SK-MEL-5 (cell line): ENCODE measurements at regions not wholly inside any gene's neighbourhood (a gene's known extent, or its start where the extent isn't known, plus 50 kb on each side); places are given as distances from the start of the nearest gene placed in this dataset.
"Not testable (repeated sequence)": the region's sequence is repeated elsewhere in the genome, so short reads cannot be mapped to it uniquely, and the experiment has no call there.

ENCODE experiments used
- DNase-seq: peaks from one replicate; pipeline ENCODE4 v3.0.0-alpha.2; 2016; ENCODE audit warnings: low read depth, low spot score
- in situ Hi-C: cut with HindIII; loops from 2 replicates; pipeline ENCODE4 v1.10.0; 2016; ENCODE audit warnings: low sequenced_read_pairs, high pct_unique_total_duplicates, low pct_unique_long_range_greater_than_20kb

DNA sequence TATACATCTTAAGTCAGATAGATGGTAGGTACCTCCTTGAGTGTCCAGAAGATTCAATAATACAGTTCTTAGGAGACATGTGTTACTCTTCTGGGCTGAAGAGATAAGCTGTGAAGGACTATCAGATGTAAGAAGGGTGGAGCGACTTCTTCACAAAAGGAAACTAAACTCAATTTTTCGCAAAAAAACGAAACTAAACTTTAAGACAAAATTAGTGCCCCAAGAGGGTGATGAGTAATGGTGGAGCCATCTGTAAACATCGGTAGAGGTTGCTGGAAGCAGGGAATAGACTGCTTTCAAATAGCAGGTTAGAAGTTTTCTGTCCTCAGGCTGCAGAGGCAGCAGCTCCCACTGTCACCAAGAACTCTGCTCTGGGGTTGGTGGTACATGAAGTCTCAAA is 111.6 kb upstream of the TACR1 start:
- no peak for DNase-seq
- in situ Hi-C loops: no loop called here

DNA sequence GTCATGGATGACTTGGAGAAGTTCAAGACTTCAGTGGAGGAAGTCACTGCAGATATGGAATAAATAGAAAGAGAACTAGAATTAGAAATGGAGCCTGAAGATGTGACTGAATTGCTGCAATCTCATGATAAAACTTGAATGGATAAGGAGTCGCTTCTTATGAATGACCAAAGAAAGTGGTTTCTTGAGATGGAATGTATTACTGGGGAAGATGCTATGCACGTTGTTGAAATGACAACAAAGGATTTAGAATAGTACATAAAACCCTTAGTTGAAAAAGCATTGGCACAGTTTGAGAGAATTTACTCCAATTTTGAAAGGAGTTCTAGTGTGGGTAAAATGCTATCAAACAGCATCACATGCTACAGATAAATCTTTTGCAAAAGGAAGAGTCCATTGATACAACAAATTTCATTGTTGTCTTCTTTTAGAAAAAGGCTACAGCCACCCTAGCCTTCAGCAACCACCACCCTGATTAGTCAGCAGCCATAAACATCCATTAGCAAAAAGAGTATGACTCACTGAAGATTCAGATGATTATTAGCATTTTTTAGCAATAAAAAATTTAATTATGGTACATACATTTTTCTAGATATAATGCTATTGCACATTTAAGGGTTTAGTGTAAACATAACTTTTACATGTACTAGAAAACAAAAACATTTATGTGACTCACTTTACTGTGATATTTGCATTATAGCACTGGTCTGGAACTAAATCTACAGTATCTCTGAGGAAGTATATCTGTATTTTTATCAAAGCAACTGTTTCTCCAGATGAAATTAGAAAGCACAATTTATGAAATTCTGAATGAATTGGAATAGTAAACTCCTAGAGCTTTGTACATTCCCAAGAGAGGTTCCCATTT is 110.5 kb upstream of the TACR1 start:
- in situ Hi-C loops: no loop called here
- no peak for DNase-seq

DNA sequence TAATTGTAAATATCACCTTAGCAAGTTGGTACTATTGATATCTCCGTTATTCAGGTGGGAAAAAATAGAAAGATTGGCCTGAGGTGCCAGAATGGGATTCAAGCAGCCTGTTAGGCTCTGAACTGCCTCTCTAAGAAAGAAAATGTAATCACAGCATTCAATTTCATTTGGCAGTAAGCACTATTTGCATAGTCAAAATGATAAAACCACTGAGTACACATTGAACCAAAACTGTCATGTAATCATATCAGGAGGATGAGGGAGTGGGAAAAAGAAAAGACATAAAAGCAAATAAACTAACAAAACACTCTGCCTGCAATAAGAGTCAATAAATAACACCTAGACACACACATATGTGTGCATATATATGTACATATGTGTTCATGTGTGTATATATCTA is 103.9 kb upstream of the TACR1 start:
- DNase-seq: no peak
- in situ Hi-C loops: no loop called here

DNA sequence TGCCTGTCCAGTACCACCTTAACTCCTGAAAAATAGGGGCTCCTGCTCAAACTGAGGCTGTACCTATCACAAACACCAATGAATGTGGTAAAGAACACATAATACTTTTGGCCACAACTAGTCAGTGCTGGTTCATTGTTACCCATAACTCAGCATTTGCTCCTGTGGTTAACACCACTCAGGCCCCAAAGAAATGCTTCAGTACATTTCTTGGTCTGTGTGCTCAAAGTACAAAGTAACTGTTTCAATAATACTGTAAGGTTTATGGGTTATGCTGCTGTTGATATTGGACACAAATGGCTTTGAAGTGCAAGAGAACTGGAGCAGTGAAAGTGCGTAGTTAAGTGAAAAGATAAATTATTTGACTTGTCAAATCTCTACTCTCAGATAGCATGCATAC is 95.0 kb upstream of the TACR1 start:
- in situ Hi-C loops: no loop called here
- DNase-seq: no peak

GRCh38 chr2:75292826-75293225 is 93.5 kb upstream of the TACR1 start:
- no peak for DNase-seq
- in situ Hi-C loops: no loop called here

GRCh38 chr2:75290600-75291150 is 91.4 kb upstream of the TACR1 start:
- DNase-seq: peak; percentile 22
- in situ Hi-C loops: no loop called here

- DNase-seq: no peak
- in situ Hi-C loops: no loop called here
Measured at GRCh38 chr2:75289771-75290170, 90.5 kb upstream of the TACR1 start.

GRCh38 chr2:75289178-75289577 is 89.9 kb upstream of the TACR1 start:
- DNase-seq, in situ Hi-C loops: not testable (repeated sequence)

- in situ Hi-C loops: no loop called here
- no peak for DNase-seq
Measured at GRCh38 chr2:75288760-75289159, 89.4 kb upstream of the TACR1 start.

- in situ Hi-C loops: no loop called here
- no peak for DNase-seq
Measured at GRCh38 chr2:75287624-75288316, 88.5 kb upstream of the TACR1 start.

- in situ Hi-C loops: no loop called here
- no peak for DNase-seq
Measured at GRCh38 chr2:75284345-75284744, 85.0 kb upstream of the TACR1 start.

DNA sequence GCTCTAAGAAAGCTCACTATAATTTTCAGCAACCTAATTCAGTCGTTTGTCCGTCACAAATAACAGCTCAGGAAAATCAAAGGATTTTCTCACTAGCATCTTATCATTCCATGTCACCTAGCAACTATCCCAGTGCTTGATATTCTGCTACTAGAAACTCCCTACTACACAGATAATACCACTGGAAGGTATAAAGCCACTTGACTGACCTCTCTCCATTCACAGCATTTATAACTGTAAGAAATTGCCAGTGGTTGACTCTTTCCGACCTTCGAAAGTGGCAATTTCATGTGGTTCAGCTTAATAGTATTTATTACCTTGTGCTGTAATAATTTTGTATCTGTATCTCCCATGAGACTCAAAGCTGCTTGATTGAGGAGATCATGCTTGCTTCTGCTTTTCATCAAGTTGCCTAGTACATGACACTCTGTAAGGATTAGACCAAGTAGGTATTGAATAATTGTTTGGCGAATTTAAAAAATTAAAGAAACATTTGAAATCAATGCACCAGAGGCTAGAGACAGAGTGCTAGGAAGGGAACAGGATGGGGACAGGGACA is 79.6 kb upstream of the TACR1 start:
- in situ Hi-C loops: no loop called here

DNA sequence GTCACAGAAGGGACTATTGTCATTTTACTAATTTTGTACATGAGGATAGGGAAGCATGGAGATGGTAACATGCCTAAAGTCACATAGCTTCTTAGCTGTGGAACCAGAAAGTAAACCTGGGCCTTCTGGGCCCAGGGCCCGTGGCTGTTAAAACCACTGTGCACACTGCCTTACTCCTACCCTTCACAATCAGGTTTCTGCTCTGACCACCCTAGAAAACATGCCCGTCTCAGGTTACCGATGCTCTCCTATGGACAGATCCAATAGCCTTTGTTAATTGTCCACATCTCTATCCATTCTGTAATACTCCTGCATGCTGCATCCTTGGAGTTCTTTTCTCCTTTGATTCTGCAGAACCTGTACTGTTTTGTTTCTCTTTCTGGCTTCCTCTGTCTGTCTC is 79.0 kb upstream of the TACR1 start:
- DNase-seq: no peak
- in situ Hi-C loops: no loop called here

More for the DNA sequence above, 79.6 kb upstream of the TACR1 start:
- DNase-seq: no peak

DNA sequence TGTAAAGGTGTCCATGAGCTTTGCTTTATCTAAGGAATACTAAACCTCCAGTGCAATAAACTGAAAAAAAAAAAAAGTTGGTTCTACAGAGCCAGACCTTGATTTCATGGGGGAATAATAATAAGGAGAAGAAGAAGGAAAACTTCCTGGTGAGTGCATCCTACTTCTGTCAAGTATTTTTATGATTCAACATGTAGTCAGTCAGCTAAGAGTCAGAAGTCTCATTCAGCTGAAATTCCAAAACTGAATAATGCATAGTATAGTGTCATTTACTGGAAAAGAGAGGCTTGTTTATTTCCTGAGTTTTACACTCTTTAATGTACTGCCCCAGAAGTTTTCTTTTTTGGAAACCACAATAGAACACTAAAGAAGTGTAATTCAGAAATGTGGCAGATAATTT is 77.8 kb upstream of the TACR1 start:
- no peak for DNase-seq
- in situ Hi-C loops: no loop called here

DNA sequence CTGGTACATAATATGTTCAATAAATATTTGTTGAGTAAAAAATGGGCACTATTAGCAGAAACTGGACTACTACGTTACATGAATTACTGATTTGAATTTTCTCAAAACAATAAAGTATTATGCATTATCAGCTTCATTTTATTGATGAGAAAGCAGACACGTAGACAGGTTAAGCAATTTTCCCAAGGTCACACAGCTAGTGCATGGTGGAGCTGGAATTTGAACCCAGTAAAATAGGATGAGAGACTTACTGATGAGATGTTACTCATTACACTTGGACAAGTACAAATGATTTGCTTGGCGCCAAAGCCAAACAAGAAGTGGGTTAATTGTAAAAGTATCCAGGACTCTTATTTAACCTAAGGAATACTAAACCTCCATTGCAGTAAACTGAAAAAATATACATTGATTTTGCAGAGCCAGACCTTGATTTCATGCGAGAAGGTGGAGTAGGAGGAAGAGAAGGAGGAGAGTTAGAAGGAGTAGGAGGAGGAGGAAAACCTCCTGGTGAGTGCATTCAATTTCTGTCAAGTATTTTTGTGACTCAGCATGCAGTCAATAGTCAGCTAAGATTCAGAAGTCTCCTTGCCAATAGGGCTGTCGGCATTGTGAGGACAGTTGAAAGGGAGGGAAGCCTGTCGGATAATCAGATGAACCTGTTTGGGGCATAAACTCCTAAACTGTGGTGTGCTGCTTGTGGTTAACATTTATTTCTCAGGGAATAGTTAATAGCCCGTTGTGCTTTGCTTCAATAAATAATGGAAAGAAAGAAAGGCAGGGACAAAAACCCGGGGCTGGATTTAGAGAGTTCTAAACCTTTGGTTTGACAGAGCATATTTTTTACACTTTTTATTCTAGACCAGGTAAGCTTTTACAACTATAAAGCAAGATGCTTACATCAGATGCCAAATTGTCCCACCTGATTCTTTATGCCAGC is 77.0 kb upstream of the TACR1 start:
- in situ Hi-C loops: no loop called here
- DNase-seq: no peak

GRCh38 chr2:75274936-75275335 is 75.6 kb upstream of the TACR1 start:
- no peak for DNase-seq
- in situ Hi-C loops: no loop called here

DNA sequence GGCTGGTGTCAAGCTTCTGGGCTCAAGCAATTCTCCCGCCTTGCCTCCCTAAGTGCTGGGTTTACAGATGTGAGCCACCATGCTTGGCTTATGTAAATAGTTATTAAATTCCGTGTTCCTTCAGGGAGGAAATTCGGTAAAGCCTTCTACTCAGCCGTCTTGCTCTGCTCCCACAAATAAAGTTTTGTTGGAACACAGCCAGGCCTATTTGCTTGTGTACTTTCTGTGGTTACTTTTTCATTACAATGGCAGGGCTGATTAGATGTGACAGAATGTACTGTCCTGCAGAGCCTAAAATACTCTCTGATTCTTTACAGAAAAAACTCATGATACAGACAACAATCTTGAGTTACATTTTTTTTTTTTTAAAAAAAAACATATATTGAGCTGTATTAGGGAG is 68.8 kb upstream of the TACR1 start:
- no peak for DNase-seq
- in situ Hi-C loops: no loop called here

DNA sequence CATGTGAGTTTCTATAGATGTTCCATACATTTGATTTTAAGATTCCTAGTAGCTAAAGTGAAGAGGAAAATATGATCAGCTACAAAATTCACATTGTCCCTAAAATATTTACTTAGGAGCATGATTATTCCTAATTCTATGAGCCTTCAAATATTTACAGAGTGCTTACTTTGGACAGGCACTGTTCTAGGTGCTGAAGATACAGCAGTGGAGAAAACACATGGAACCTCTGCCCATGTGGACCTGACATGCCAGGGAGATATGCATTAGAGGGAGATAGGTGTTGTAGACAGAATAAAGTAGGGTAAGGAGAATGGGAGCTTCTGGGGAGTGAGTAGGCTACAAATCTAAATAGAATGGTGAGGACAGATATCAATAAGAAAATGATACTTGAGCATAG is 62.6 kb upstream of the TACR1 start:
- DNase-seq: no peak
- in situ Hi-C loops: no loop called here
